Stomach (tissue), 4 donors: ENCODE measurements at regions not wholly inside any gene's neighbourhood (a gene's known extent, or its start where the extent isn't known, plus 50 kb on each side); places are given as distances from the start of the nearest gene placed in this dataset.

ENCODE experiments used
- CTCF ChIP-seq, 7 experiments: fragments of 450-650 bp in 4 of 7; fragments of 200-600 bp in 3 of 7; sonication (generic) in 3 of 7; IDR thresholded peaks; one replicate each; pipeline ENCODE4 v1.5.1; 2016 to 2019; ENCODE audit warnings: antibody characterized with exemption in 7 of 7, control low read depth in 2 of 7, mild to moderate bottlenecking in 1 of 7
- POLR2A ChIP-seq, 4 donors: fragments of 450-650 bp; IDR thresholded peaks; one replicate each; pipeline ENCODE4 v1.6.1; 2016; ENCODE audit warnings: antibody characterized with exemption in 4 of 4, control low read depth in 2 of 4, mild to moderate bottlenecking in 1 of 4, moderate library complexity in 1 of 4
- POLR2AphosphoS5 ChIP-seq, 3 donors: sonication (generic); formaldehyde crosslinking; IDR thresholded peaks; one replicate each; pipeline ENCODE4 v1.6.1; 2016; ENCODE audit warnings: antibody characterized with exemption in 3 of 3

GRCh38 chr3:79844176-79844575, 76.4 kb upstream of the ROBO1 start:
- TF ChIP-seq CTCF (IDR thresholded peaks at IDR 0.05): no peak
- TF ChIP-seq POLR2A (IDR thresholded peaks at IDR 0.05): no peak
- no peak for TF ChIP-seq POLR2AphosphoS5 (IDR thresholded peaks at IDR 0.05)
